Vagina (tissue), 2 donors: ENCODE measurements at regions not wholly inside any gene's neighbourhood (a gene's known extent, or its start where the extent isn't known, plus 50 kb on each side); places are given as distances from the start of the nearest gene placed in this dataset.

Experiments used
- CTCF ChIP-seq, 3 experiments: fragments of 450-650 bp in 2 of 3; fragments of 200-600 bp in 1 of 3; sonication (generic) in 1 of 3; IDR thresholded peaks; one replicate each; pipeline ENCODE4 v1.5.1; 2017 to 2019; ENCODE audit warnings: antibody characterized with exemption in 3 of 3, mild to moderate bottlenecking in 2 of 3, moderate library complexity in 2 of 3
- POLR2A ChIP-seq, 2 donors: fragments of 450-650 bp; IDR thresholded peaks; one replicate each; pipeline ENCODE4 v1.6.1; 2017; ENCODE audit warnings: antibody characterized with exemption in 2 of 2, mild to moderate bottlenecking in 2 of 2, moderate library complexity in 2 of 2

DNA sequence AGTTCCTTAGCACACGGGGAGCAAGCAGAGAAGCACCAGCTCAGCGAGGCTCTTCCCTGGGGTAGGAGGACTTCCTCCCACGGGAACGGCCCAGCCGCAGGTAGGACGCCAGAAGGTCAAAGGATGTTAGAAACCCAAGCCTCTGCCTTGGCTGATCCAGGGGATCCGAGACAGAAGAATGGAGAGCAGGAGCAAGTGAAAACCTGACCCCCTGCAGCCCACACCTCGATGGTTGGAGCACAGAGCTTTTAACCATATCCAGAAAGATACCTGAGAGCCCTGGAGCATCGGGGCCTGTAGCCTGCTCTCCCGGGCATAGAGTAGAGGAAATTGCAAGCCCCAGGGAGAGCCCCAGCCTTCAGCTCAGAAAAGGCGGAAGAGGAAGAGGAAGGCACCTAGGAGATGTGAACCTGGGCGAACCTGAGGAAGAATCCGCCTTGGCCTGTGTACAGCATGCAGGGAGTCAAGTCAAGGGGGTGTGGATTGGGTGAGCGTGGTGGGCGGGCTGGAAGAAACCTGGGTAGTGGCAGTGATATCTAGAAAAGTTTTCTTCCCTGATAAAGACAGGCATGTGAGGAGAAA is 76.3 kb downstream of the PSMG1 start:
- TF ChIP-seq CTCF (IDR thresholded peaks at IDR 0.05) (no peak), POLR2A (IDR thresholded peaks at IDR 0.05) (no peak)
